ENCODE measurements at regions not wholly inside any gene's neighbourhood (a gene's known extent, or its start where the extent isn't known, plus 50 kb on each side); places are given as distances from the start of the nearest gene placed in this dataset.

DNA sequence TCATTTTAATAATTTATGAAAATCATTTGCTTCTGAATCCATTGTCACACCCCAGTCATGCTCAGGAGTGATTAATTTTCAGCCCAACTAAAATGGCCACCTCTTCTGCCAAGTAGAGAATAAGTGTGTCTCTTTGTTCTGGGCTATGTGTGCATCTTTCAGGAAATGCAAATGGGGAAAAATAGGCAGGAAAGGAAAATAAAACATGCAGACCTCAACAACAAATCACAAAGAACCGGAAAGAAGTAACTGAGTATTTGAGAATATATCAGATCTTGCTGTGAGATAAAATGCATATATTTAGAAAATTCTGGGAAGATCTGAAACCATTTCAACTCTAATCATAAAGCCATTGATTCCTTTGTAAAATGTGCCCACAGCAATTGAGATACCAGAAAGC is 763.9 kb downstream of the GALC start:
- Histone ChIP-seq H3K27ac (ENCODE audit: insufficient read depth, low read length) (no peak overlapping the region), H2BK15ac (ENCODE audit: low read depth, low read length) (no peak overlapping the region), H4K8ac (ENCODE audit: low read depth in 2 of 2, low read length in 2 of 2) (no peak overlapping the region), H3K23ac (ENCODE audit: low read depth, low read length) (no peak overlapping the region), H3K4me1 (ENCODE audit: control insufficient read depth, insufficient read depth, low read length) (no peaks in the 10 kb centered on the region), H2BK5ac (ENCODE audit: low read depth, low read length, poor library complexity, severe bottlenecking) (no peak overlapping the region), H4K91ac (ENCODE audit: insufficient read depth, low read depth, low read length) (no peak overlapping the region), H3K9me1 (ENCODE audit: insufficient read depth, low read length) (no peaks in the 10 kb centered on the region), H3K56ac (ENCODE audit: extremely low read depth, insufficient read depth, low read length) (no peak overlapping the region), H4K20me1 (ENCODE audit: insufficient read depth, low read length) (no peaks in the 10 kb centered on the region), H3K18ac (ENCODE audit: low read depth, low read length) (no peak overlapping the region), H2AK5ac (ENCODE audit: low read depth, low read length) (no peak overlapping the region), H3K79me1 (ENCODE audit: low read depth in 1 of 2, low read length in 2 of 2) (no peaks in the 10 kb centered on the region), H3K4me2 (ENCODE audit: low read depth, low read length) (no peak overlapping the region), H3K4ac (ENCODE audit: low read depth, low read length) (no peak overlapping the region), H3K27me3 (ENCODE audit: control insufficient read depth, insufficient read depth, low read length) (no peaks in the 10 kb centered on the region), H3K4me3 (ENCODE audit: insufficient read depth, low read depth, low read length) (no peak overlapping the region), H2AFZ (replicated peaks; ENCODE audit: low read length, poor library complexity) (no peak overlapping the region), H3K14ac (replicated peaks; ENCODE audit: low read depth, low read length) (no peak overlapping the region), H2BK120ac (ENCODE audit: low read depth, low read length) (no peak overlapping the region), H2BK20ac (ENCODE audit: low read depth, low read length) (no peak overlapping the region), H4K5ac (ENCODE audit: low read depth, low read length) (no peak overlapping the region), H2AK9ac (replicated peaks; ENCODE audit: low read depth, low read length, poor library complexity) (no peak overlapping the region), H3K36me3 (ENCODE audit: control insufficient read depth, insufficient read depth, low read length) (no peaks in the 10 kb centered on the region), H3K9me3 (ENCODE audit: control insufficient read depth, insufficient read depth, low read length) (peaks cover 2% of the 10 kb centered on the region; the same call in 1 of the 2 replicates), H3K9ac (ENCODE audit: low read depth, low read length) (no peak overlapping the region)
- ChIA-PET CTCF (no interaction called here), POLR2A (ENCODE audit: unreplicated experiment) (no interaction called here)
- dilution Hi-C loops (cut with HindIII; ENCODE audit: low sequenced_read_pairs, unreplicated experiment): no loop called here
- no peak for TF ChIP-seq MAZ (IDR thresholded peaks at IDR 0.05; ENCODE audit: borderline replicate concordance, low read depth, low read length)
- no peak for TF ChIP-seq NFE2L2 (IDR thresholded peaks at IDR 0.05; ENCODE audit: low read depth, low read length)
- TF ChIP-seq, protein P1, sequence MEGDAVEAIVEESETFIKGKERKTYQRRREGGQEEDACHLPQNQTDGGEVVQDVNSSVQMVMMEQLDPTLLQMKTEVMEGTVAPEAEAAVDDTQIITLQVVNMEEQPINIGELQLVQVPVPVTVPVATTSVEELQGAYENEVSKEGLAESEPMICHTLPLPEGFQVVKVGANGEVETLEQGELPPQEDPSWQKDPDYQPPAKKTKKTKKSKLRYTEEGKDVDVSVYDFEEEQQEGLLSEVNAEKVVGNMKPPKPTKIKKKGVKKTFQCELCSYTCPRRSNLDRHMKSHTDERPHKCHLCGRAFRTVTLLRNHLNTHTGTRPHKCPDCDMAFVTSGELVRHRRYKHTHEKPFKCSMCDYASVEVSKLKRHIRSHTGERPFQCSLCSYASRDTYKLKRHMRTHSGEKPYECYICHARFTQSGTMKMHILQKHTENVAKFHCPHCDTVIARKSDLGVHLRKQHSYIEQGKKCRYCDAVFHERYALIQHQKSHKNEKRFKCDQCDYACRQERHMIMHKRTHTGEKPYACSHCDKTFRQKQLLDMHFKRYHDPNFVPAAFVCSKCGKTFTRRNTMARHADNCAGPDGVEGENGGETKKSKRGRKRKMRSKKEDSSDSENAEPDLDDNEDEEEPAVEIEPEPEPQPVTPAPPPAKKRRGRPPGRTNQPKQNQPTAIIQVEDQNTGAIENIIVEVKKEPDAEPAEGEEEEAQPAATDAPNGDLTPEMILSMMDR (conservative IDR thresholded peaks at IDR 0.05; ENCODE audit: low read depth, low read length): no peak
- no peak for TF ChIP-seq RCOR1 (IDR thresholded peaks at IDR 0.05; ENCODE audit: insufficient replicate concordance, low read length)
- no peak for TF ChIP-seq POLR2A (IDR thresholded peaks at IDR 0.05; ENCODE audit: low read depth, low read length)
- BruUV-seq (replicated peaks): no TSS peak
- DNase-seq (no peak), ATAC-seq (ENCODE audit: low read depth) (no peak)
- no CpG with 5 or more reads among the region's 1 CpG for WGBS, 2 experiments (ENCODE audit: extremely low coverage in 2 of 2, insufficient read length in 1 of 2)
- intact Hi-C loops (cut with micrococcal nuclease): no loop called here
- in situ Hi-C loops (cut with MboI; ENCODE audit: low sequenced_read_pairs): no loop called here

Measured in IMR-90 (cell line).